ENCODE measurements at regions not wholly inside any gene's neighbourhood (a gene's known extent, or its start where the extent isn't known, plus 50 kb on each side); places are given as distances from the start of the nearest gene placed in this dataset.

GRCh38 chr18:70520867-70521266 is 232.0 kb downstream of the SOCS6 start:
- TF ChIP-seq CTCF (IDR thresholded peaks at IDR 0.05) (no peak), POLR2A (IDR thresholded peaks at IDR 0.05) (no peak)

All from uterus (tissue), 2 donors.